ENCODE measurements at regions not wholly inside any gene's neighbourhood (a gene's known extent, or its start where the extent isn't known, plus 50 kb on each side); places are given as distances from the start of the nearest gene placed in this dataset.
A peak's percentile ranks its signal among the peaks of the same experiment; 100 is the strongest.

- DNase-seq (ENCODE audit: low read depth, low spot score) = no peak
- in situ Hi-C loops (cut with HindIII; ENCODE audit: low sequenced_read_pairs) = no loop called here
- TF ChIP-seq CTCF (IDR thresholded peaks at IDR 0.05; ENCODE audit: low read depth, low read length) = no peak
- H3K4me3 ChIP-seq (ENCODE audit: low read depth, low read length) = no peak overlapping the region
Observed at GRCh38 chr3:55245351-55245750, 241.8 kb downstream of the WNT5A start.

GRCh38 chr3:55244247-55244646, 242.9 kb downstream of the WNT5A start:
- DNase-seq (ENCODE audit: low read depth, low spot score) = no peak
- H3K4me3 ChIP-seq (ENCODE audit: low read depth, low read length) = no peak overlapping the region
- TF ChIP-seq CTCF (IDR thresholded peaks at IDR 0.05; ENCODE audit: low read depth, low read length) = no peak
- in situ Hi-C loops (cut with HindIII; ENCODE audit: low sequenced_read_pairs) = no loop called here

- TF ChIP-seq CTCF (IDR thresholded peaks at IDR 0.05; ENCODE audit: low read depth, low read length) = no peak
- no peak overlapping the region for H3K4me3 ChIP-seq (ENCODE audit: low read depth, low read length)
- DNase-seq (ENCODE audit: low read depth, low spot score) = no peak
- in situ Hi-C loops (cut with HindIII; ENCODE audit: low sequenced_read_pairs) = no loop called here
Observed at GRCh38 chr3:55243678-55244077, 243.4 kb downstream of the WNT5A start.

GRCh38 chr3:55242921-55243320, 244.2 kb downstream of the WNT5A start:
- in situ Hi-C loops (cut with HindIII; ENCODE audit: low sequenced_read_pairs) = no loop called here
- no peak for DNase-seq (ENCODE audit: low read depth, low spot score)
- no peak overlapping the region for H3K4me3 ChIP-seq (ENCODE audit: low read depth, low read length)
- TF ChIP-seq CTCF (IDR thresholded peaks at IDR 0.05; ENCODE audit: low read depth, low read length) = no peak

GRCh38 chr3:55241098-55241497, 246.0 kb downstream of the WNT5A start:
- in situ Hi-C loops (cut with HindIII; ENCODE audit: low sequenced_read_pairs) = no loop called here
- no peak for DNase-seq (ENCODE audit: low read depth, low spot score)
- no peak for TF ChIP-seq CTCF (IDR thresholded peaks at IDR 0.05; ENCODE audit: low read depth, low read length)
- no peak overlapping the region for H3K4me3 ChIP-seq (ENCODE audit: low read depth, low read length)

- in situ Hi-C loops (cut with HindIII; ENCODE audit: low sequenced_read_pairs) = no loop called here
- TF ChIP-seq CTCF (IDR thresholded peaks at IDR 0.05; ENCODE audit: low read depth, low read length) = no peak
- DNase-seq (ENCODE audit: low read depth, low spot score) = peak; percentile 12
- H3K4me3 ChIP-seq (ENCODE audit: low read depth, low read length) = no peak overlapping the region
Observed at GRCh38 chr3:55235416-55235815, 251.7 kb downstream of the WNT5A start.

GRCh38 chr3:55226696-55227095, 260.4 kb downstream of the WNT5A start:
- H3K4me3 ChIP-seq (ENCODE audit: low read depth, low read length) = no peak overlapping the region
- no peak for DNase-seq (ENCODE audit: low read depth, low spot score)
- in situ Hi-C loops (cut with HindIII; ENCODE audit: low sequenced_read_pairs) = no loop called here
- TF ChIP-seq CTCF (IDR thresholded peaks at IDR 0.05; ENCODE audit: low read depth, low read length) = no peak
